Activated T-cell treated with anti-CD3 and anti-CD28 coated beads, Interleukin-2, amount 50 U/mL, for 72 hours (primary cell): ENCODE measurements at regions not wholly inside any gene's neighbourhood (a gene's known extent, or its start where the extent isn't known, plus 50 kb on each side); places are given as distances from the start of the nearest gene placed in this dataset.

Experiments used
- ATAC-seq, 2 donors: fragments of 150-1000 bp; cut with Tn5 transposase; replicated peaks in 1 of 2; 2 replicates each; pipeline ENCODE4 v1.10.0; 2021; ENCODE audit warnings: moderate library complexity in 2 of 2, mild to moderate bottlenecking in 1 of 2
- DNase-seq, 2 donors: peaks; one replicate each; pipeline ENCODE4 v3.0.0; 2021 to 2022; ENCODE audit warnings: mixed read lengths in 1 of 2
- H3K27ac Mint-ChIP-seq: one replicate; pipeline ENCODE4 v1.8.0; 2022; ENCODE audit warnings: mild to moderate bottlenecking, moderate library complexity, mixed read lengths
- H3K27me3 Mint-ChIP-seq: one replicate; pipeline ENCODE4 v1.8.0; 2022; ENCODE audit warnings: low read depth, mixed read lengths
- H3K36me3 Mint-ChIP-seq, 2 donors: one replicate each; pipeline ENCODE4 v1.8.0; 2022; ENCODE audit warnings: mixed read lengths in 2 of 2, mild to moderate bottlenecking in 1 of 2; ENCODE audit not compliant: insufficient read depth in 2 of 2
- H3K4me1 Mint-ChIP-seq: one replicate; pipeline ENCODE4 v1.8.0; 2022; ENCODE audit warnings: low read depth, mixed read lengths
- H3K4me3 Mint-ChIP-seq, 2 donors: one replicate each; pipeline ENCODE4 v1.8.0; 2022; ENCODE audit warnings: mild to moderate bottlenecking in 2 of 2, mixed read lengths in 2 of 2, moderate library complexity in 2 of 2
- H3K9me3 Mint-ChIP-seq, 2 donors: one replicate each; pipeline ENCODE4 v1.8.0; 2022; ENCODE audit warnings: mixed read lengths in 2 of 2

DNA sequence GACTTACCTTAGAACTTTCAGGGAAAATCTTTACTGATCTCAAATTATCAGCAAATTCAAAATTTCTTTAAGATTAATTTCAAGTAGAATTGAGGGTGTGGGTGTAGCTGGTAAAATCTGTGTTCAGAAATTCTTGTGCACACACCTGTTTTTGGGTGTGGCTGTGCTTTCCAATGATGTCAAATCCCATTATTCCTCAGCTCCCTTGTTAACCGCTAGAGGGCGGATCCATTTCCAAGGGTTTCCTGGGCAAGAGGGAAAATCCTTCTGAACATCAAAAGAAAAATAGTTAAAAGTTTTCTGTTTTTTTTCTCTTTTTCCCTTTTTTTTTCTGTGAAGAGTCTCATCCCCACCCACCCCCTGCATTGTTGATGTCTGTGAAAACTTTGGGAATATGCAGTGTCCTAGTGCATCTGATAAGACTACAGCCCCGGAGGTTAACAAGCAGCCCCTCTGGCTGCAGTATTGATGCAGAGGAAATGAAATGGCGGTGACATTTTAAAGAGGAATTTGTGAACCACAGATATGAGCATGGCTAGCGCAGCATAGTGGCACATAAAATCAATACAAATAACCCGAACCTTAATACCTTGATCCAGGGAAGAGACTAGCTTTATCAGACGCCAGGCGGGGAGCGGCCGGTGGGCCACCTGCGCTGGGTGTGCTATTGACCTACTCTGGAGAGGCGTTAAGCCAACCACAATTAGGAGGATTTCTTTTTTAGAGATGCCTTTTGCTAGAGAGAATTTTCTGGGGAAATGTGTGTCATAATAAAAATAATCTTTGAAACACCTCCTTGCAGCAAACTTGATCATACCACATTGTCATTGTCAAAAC is 130.9 kb downstream of the FOXA2 start:
- no peak overlapping the region for H3K4me3 Mint-ChIP-seq
- ATAC-seq: no peak
- no peaks in the 10 kb centered on the region for H3K36me3 Mint-ChIP-seq
- no peak for DNase-seq
- H3K4me1 Mint-ChIP-seq: no peaks in the 10 kb centered on the region
- peaks cover 0 to 2% of the 10 kb centered on the region in 2 donors for H3K9me3 Mint-ChIP-seq
- H3K27ac Mint-ChIP-seq: no peak overlapping the region
- H3K27me3 Mint-ChIP-seq: no peaks in the 10 kb centered on the region

DNA sequence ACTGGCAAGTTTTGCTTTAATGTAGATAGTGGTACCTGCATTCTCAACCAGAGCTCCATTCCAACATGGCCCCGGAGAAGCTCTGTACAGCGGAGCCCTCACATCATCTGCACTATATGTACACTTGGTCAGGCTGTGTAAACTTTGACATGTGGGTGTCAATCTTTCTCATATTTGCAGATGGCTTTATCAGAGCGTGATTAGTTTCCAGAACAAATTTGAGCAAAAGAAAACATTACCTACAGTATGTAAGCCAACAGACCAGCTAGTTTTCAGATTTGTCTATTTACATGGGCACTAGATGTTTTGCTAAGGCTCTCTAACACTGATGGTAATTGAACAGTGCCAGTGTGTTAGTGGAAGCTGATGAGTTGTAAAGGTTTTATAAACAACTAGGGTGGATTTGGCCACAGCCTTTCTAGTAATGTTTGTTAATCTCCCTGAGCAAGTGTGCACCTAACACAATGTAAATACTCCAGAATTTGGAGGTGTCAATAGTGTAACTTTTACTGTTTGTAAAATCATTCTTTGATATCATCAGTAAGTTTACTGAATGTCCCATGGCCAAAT is 131.8 kb downstream of the FOXA2 start:
- peaks cover 0 to 2% of the 10 kb centered on the region in 2 donors for H3K9me3 Mint-ChIP-seq
- H3K4me3 Mint-ChIP-seq: no peak overlapping the region
- no peaks in the 10 kb centered on the region for H3K4me1 Mint-ChIP-seq
- H3K27ac Mint-ChIP-seq: no peak overlapping the region
- DNase-seq (no peak), ATAC-seq (no peak)
- H3K27me3 Mint-ChIP-seq: no peaks in the 10 kb centered on the region
- H3K36me3 Mint-ChIP-seq: no peaks in the 10 kb centered on the region

DNA sequence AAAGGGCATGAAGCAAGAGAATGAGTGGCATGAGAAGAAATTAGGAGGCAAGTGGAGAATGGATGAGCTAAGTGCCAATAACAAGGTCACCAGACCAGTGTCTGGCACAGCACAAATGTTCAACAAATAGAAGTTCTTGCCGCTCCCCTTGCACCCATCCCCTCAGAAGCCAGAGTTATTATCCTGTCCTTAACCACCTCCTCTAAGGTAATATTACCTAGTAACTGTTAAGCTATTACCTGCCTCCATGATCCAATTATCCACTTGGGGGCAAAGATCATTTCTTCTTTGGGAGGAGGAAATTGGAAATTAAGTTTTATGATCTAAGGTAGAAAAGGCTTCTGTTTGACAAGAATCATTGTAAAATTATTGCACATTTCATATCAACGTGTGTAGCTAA is 133.8 kb downstream of the FOXA2 start:
- ATAC-seq (no peak), DNase-seq (no peak)
- peaks cover 0 to 2% of the 10 kb centered on the region in 2 donors for H3K9me3 Mint-ChIP-seq
- no peak overlapping the region for H3K4me3 Mint-ChIP-seq
- no peak overlapping the region for H3K27ac Mint-ChIP-seq
- H3K27me3 Mint-ChIP-seq: no peaks in the 10 kb centered on the region
- no peaks in the 10 kb centered on the region for H3K36me3 Mint-ChIP-seq
- no peaks in the 10 kb centered on the region for H3K4me1 Mint-ChIP-seq

DNA sequence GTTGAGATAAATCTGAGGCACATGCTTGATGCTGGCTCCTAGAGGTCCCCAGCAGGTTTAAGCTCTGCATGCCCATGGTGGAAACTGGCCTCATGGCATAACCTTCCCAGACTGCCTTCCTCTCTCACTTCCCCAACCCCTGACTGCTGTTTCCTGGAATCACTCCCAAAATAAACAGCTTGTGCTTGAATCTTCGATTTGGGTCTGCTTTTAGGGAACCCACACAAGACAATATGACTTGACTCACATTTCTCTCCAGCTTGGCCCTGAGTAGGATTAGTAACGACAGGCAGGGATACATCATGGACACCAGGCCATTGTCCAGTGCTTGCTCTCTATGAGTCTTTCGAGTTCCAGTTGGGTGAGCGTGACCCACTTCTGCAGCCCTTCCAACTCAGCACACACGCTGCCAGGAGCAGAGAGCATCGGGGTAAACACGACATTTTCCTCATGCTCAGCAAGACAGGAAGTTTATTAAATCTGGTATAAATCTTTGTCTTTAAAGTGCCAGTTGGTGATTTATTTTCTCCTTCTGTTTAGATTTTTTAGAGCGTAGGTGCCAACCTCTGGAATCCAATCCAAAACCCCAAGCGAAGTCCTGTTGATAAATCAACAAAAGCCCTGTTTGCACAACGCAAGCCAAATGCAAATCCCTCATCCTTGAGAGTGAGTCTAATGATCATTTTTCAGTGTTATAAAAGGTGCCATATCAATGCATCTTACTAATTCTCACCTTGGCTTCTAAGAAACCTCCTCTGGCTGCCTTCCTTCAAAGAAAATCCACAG is 135.0 kb downstream of the FOXA2 start:
- no peaks in the 10 kb centered on the region for H3K36me3 Mint-ChIP-seq
- peaks cover 0 to 4% of the 10 kb centered on the region in 2 donors for H3K9me3 Mint-ChIP-seq
- no peaks in the 10 kb centered on the region for H3K4me1 Mint-ChIP-seq
- ATAC-seq (no peak), DNase-seq (no peak)
- H3K27me3 Mint-ChIP-seq: no peaks in the 10 kb centered on the region
- H3K27ac Mint-ChIP-seq: no peak overlapping the region
- H3K4me3 Mint-ChIP-seq: no peak overlapping the region

DNA sequence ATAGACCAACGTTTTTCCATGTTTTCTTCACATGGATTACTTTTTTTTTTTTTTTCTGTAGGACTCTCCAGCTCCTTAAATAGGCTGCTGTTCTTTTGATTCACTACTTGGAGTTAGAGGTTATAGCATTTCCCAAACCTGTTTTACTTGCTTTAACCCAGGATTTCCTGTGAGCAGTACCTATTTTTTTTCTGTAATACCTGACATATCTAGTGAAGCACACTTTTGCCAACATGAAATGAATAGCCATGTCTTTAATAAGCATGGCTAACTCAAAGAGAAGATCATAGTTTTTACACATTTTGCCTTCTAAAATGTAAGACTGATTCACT is 137.0 kb downstream of the FOXA2 start:
- Mint-ChIP-seq H3K27me3 (peaks cover 5% of the 10 kb centered on the region), H3K4me3 (no peak overlapping the region), H3K9me3 (peaks cover 0 to 4% of the 10 kb centered on the region in 2 donors), H3K27ac (no peak overlapping the region), H3K36me3 (no peaks in the 10 kb centered on the region), H3K4me1 (no peaks in the 10 kb centered on the region)
- no peak for ATAC-seq
- no peak for DNase-seq

DNA sequence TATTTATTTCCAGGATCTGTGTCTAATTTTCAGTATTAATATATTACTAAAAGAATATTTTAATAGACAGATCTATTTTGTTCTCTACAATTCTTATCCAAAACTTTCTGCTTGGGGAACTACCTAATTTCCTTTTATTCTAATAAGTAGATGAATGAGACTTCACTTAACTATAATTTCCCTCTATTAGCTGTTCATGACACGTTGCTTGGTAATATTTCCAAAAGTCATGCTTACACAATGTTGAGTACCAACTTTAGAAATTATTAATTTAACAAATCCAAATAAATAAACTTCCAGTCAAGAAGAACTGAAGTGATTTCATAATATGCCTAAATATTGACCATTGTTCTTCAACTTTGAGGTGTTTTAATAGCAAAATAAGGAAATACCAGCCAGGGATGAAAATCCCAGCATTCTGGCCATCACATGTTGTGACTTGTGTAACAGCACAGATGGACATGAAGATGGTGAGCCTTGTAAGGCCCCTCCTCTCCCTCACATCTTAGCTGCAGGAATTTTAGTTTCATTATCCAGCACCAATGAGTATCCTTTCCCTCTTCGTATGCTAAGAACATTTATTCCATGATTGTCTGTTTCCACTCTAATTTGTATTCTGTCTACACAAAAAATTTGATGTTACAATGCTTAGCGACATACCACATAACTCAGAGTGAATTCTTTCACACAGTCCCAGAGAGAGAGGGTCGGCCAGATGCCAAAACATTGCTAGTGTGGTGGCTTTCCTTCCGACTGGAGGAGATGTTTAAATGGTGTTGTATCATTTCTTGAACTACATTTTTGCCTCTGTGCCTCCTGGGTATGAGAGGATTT is 137.5 kb downstream of the FOXA2 start:
- Mint-ChIP-seq H3K27me3 (peaks cover 5% of the 10 kb centered on the region), H3K9me3 (peaks cover 0 to 4% of the 10 kb centered on the region in 2 donors), H3K4me1 (no peaks in the 10 kb centered on the region), H3K4me3 (no peak overlapping the region), H3K27ac (no peak overlapping the region), H3K36me3 (no peaks in the 10 kb centered on the region)
- DNase-seq (no peak), ATAC-seq (no peak)

DNA sequence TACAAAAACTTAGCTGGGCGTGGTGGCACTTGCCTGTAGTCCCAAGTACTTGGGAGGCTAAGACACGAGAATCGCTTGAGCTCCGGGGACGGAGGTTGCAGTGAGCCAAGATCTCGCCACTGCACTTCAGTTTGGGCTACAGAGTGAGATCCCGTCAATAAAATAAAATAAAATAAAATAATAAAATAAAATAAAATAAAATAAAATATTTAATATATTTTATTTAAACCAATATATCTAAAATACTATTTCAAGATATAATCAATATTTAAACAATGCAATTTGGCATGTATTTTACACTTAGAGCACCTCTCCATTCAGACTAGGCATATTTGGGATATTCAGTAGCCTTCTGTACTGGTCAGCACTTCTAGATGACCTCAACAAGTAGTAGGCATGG is 142.1 kb downstream of the FOXA2 start:
- peaks cover 0 to 5% of the 10 kb centered on the region in 2 donors for H3K9me3 Mint-ChIP-seq
- H3K36me3 Mint-ChIP-seq: no peaks in the 10 kb centered on the region
- H3K4me3 Mint-ChIP-seq: no peak overlapping the region
- peaks cover 5% of the 10 kb centered on the region for H3K27me3 Mint-ChIP-seq
- no peak for DNase-seq
- H3K4me1 Mint-ChIP-seq: no peaks in the 10 kb centered on the region
- H3K27ac Mint-ChIP-seq: no peak overlapping the region
- no peak for ATAC-seq

DNA sequence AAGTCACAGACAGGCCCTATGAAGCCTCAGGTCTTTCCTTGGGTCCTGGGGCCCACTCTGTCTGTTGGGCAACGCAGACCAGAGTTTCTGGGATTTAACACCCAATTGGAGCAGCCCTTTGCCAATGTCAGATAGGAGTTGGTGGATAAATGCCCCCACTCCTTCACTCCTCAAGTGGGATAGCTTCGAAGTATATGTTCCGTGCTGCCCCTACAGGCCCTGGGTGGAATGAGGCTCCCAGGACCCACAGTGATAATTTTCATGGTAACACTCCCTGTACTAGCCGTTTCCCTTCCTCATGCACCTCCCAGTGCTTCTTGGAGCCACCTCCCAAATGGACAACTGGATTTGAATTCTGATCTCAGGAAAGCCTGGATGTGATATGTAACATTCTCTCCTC is 145.4 kb downstream of the FOXA2 start:
- no peak overlapping the region for H3K4me3 Mint-ChIP-seq
- peaks cover 0 to 3% of the 10 kb centered on the region in 2 donors for H3K9me3 Mint-ChIP-seq
- no peak for ATAC-seq
- no peaks in the 10 kb centered on the region for H3K4me1 Mint-ChIP-seq
- DNase-seq: no peak
- H3K27ac Mint-ChIP-seq: no peak overlapping the region
- no peaks in the 10 kb centered on the region for H3K36me3 Mint-ChIP-seq
- peaks cover 3% of the 10 kb centered on the region for H3K27me3 Mint-ChIP-seq

DNA sequence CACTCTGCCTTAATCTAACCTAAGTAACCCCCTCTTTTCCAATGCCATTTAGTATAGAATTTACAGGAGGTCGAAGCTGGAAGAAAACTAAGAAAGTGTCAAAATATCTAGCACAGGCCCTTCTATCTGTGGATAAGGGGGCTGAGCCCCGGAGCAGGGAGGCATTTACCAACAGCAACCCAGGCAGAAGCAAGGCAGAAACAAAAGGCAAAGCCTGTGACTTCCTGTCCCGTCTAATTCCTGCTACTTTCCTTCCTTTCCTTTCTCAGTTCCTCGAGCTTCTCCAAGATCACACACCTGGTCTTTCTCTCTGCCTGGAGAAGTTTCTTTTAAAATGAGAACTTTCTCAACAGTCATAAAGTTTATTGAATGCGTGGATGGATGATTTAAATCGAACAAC is 146.0 kb downstream of the FOXA2 start:
- Mint-ChIP-seq H3K4me3 (no peak overlapping the region), H3K9me3 (peaks cover 0 to 3% of the 10 kb centered on the region in 2 donors), H3K4me1 (no peaks in the 10 kb centered on the region), H3K27ac (no peak overlapping the region), H3K27me3 (no peaks in the 10 kb centered on the region), H3K36me3 (no peaks in the 10 kb centered on the region)
- ATAC-seq (no peak), DNase-seq (no peak)

DNA sequence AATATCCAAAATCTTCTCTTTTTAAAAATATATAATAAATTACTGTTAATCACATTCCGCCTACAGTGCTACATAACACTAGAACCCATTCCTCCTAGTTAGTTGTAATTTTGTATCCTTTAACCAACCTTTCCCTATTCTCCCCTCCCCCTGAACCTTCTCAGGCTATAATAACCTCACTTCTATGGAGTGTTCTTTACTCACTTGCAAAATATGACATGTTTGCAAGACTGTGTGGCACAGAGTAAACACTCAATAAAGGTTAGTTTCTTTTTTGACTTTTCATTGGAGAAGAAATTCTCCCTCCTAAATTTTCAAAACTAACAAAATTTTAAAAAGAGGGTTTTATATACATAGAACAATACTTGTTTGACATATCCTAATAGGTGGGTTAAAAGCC is 147.0 kb downstream of the FOXA2 start:
- no peaks in the 10 kb centered on the region for H3K4me1 Mint-ChIP-seq
- ATAC-seq (no peak), DNase-seq (no peak)
- H3K27ac Mint-ChIP-seq: no peak overlapping the region
- no peaks in the 10 kb centered on the region for H3K27me3 Mint-ChIP-seq
- H3K9me3 Mint-ChIP-seq: peaks cover 0 to 3% of the 10 kb centered on the region in 2 donors
- no peaks in the 10 kb centered on the region for H3K36me3 Mint-ChIP-seq
- no peak overlapping the region for H3K4me3 Mint-ChIP-seq

DNA sequence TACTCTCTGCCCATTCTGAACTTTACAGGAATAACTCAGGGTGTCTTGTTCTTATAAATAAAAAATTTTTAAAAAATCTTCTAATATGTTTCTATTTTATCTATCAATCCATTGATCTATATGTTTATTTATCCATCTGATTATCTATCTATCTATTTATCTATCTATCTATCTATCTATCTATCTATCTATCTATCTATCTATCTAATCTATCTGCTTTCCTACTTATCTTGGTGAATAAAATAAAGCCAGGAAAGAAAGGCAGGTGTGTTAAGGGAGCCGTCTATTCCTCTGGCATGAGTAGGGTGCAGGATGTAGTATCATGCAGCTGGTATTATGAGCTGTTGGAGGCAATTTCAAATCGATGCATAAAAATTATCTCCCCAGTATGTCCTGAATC is 153.0 kb downstream of the FOXA2 start:
- Mint-ChIP-seq H3K27ac (no peak overlapping the region), H3K27me3 (no peaks in the 10 kb centered on the region), H3K36me3 (no peaks in the 10 kb centered on the region), H3K4me3 (no peak overlapping the region), H3K9me3 (no peaks in the 10 kb centered on the region), H3K4me1 (no peaks in the 10 kb centered on the region)
- DNase-seq (no peak), ATAC-seq (no peak)

DNA sequence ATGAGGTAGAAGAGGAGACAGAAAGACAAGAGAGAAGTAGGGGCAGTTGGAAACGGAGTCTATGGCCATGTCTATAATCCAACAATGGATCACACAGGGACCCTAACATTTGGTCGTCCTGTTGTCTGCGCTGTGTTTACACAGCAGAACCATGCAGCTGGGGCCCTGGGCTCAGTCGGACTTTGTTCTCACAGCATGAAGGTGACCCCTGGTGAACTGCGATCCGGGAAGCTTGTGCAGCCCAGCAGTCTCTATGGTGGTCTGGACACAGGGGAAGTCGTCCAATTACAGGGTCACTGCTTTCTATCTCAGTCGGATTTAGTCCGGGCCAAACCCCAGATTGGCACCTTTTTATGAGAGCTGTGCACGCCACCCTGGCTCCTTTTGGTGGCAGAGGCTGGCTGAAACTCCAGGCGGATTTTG is 153.6 kb downstream of the FOXA2 start:
- Mint-ChIP-seq H3K27ac (no peak overlapping the region), H3K36me3 (no peaks in the 10 kb centered on the region), H3K4me3 (no peak overlapping the region), H3K4me1 (no peaks in the 10 kb centered on the region), H3K9me3 (no peaks in the 10 kb centered on the region), H3K27me3 (no peaks in the 10 kb centered on the region)
- ATAC-seq: no peak
- DNase-seq: no peak
